ENCODE measurements at regions not wholly inside any gene's neighbourhood (a gene's known extent, or its start where the extent isn't known, plus 50 kb on each side); places are given as distances from the start of the nearest gene placed in this dataset.

GRCh38 chr2:167776359-167776758, 471.0 kb downstream of the STK39 start:
- TF ChIP-seq CTCF (IDR thresholded peaks at IDR 0.05): no peak
- intact Hi-C loops (cut with micrococcal nuclease): no loop called here
- Mint-ChIP-seq H3K27me3 (ENCODE audit: low read depth in 2 of 2) (peaks cover 0 to 24% of the 10 kb centered on the region in 2 donors), H3K27ac (no peak overlapping the region), H3K36me3 (no peaks in the 10 kb centered on the region), H3K4me1 (no peaks in the 10 kb centered on the region), H3K9me3 (no peaks in the 10 kb centered on the region), H3K4me3 (no peak overlapping the region)
- no peak overlapping the region for H3K4me3 ChIP-seq (ENCODE audit: low read length)
- H3K4me1 ChIP-seq (ENCODE audit: control insufficient read depth, insufficient read depth, low read length): no peaks in the 10 kb centered on the region
- H3K36me3 ChIP-seq (ENCODE audit: control insufficient read depth, insufficient read depth, low read length): no peaks in the 10 kb centered on the region
- ATAC-seq (no peak), DNase-seq (no peak)
- no peak overlapping the region for H3K27ac ChIP-seq (ENCODE audit: low read length)
- H3K9me3 ChIP-seq (ENCODE audit: control insufficient read depth, insufficient read depth, low read length): no peaks in the 10 kb centered on the region
- WGBS (ENCODE audit: insufficient coverage): 88% methylated on average over 10 of the region's 10 CpGs
- no peaks in the 10 kb centered on the region for H3K27me3 ChIP-seq (ENCODE audit: control insufficient read depth, insufficient read depth, low read length)

DNA sequence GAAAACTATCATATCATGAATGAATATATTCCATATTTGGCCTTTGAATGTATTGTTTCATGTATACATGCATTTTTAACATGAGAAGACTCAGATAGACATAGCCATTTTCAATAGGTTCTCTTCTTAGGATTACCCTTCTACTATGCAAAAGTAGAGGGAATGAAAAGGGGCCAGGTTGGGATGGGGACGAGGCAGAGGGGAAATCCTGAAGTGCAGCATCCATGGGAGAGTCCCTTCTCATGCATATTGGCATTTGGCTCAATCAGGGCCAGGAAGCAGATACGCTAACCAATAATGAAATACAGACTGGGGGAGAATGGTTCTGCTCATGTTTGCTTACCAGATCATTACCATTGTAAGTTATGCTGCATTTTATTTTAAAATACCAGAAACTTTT, 475.8 kb downstream of the STK39 start:
- TF ChIP-seq CTCF (IDR thresholded peaks at IDR 0.05): no peak
- no peaks in the 10 kb centered on the region for H3K4me1 ChIP-seq (ENCODE audit: control insufficient read depth, insufficient read depth, low read length)
- peaks cover 0 to 6% of the 10 kb centered on the region in 2 donors for H3K27me3 Mint-ChIP-seq (ENCODE audit: low read depth in 2 of 2)
- no peak overlapping the region for H3K27ac ChIP-seq (ENCODE audit: low read length)
- WGBS (ENCODE audit: insufficient coverage): 86% methylated on average over 2 of the region's 2 CpGs
- no peak for ATAC-seq
- H3K4me1 Mint-ChIP-seq: no peaks in the 10 kb centered on the region
- no peak overlapping the region for H3K27ac Mint-ChIP-seq
- no peaks in the 10 kb centered on the region for H3K36me3 Mint-ChIP-seq
- H3K4me3 Mint-ChIP-seq: no peak overlapping the region
- H3K36me3 ChIP-seq (ENCODE audit: control insufficient read depth, insufficient read depth, low read length): no peaks in the 10 kb centered on the region
- no peak for DNase-seq
- no peaks in the 10 kb centered on the region for H3K27me3 ChIP-seq (ENCODE audit: control insufficient read depth, insufficient read depth, low read length)
- H3K9me3 Mint-ChIP-seq: no peaks in the 10 kb centered on the region
- intact Hi-C loops (cut with micrococcal nuclease): no loop called here
- H3K9me3 ChIP-seq (ENCODE audit: control insufficient read depth, insufficient read depth, low read length): no peaks in the 10 kb centered on the region
- no peak overlapping the region for H3K4me3 ChIP-seq (ENCODE audit: low read length)

- no peak for TF ChIP-seq CTCF (IDR thresholded peaks at IDR 0.05)
- no peak for ATAC-seq
- Mint-ChIP-seq H3K36me3 (no peaks in the 10 kb centered on the region), H3K27ac (no peak overlapping the region), H3K27me3 (ENCODE audit: low read depth in 2 of 2) (peaks cover 0 to 6% of the 10 kb centered on the region in 2 donors), H3K9me3 (no peaks in the 10 kb centered on the region), H3K4me3 (no peak overlapping the region), H3K4me1 (no peaks in the 10 kb centered on the region)
- H3K27me3 ChIP-seq (ENCODE audit: control insufficient read depth, insufficient read depth, low read length): no peaks in the 10 kb centered on the region
- intact Hi-C loops (cut with micrococcal nuclease): no loop called here
- no peak overlapping the region for H3K4me3 ChIP-seq (ENCODE audit: low read length)
- DNase-seq: no peak
- no CpG with 5 or more reads among the region's 1 CpG for WGBS (ENCODE audit: insufficient coverage)
- no peak overlapping the region for H3K27ac ChIP-seq (ENCODE audit: low read length)
- H3K36me3 ChIP-seq (ENCODE audit: control insufficient read depth, insufficient read depth, low read length): no peaks in the 10 kb centered on the region
- H3K9me3 ChIP-seq (ENCODE audit: control insufficient read depth, insufficient read depth, low read length): no peaks in the 10 kb centered on the region
- no peaks in the 10 kb centered on the region for H3K4me1 ChIP-seq (ENCODE audit: control insufficient read depth, insufficient read depth, low read length)
Observed at GRCh38 chr2:167769020-167769419, 478.4 kb downstream of the STK39 start.

DNA sequence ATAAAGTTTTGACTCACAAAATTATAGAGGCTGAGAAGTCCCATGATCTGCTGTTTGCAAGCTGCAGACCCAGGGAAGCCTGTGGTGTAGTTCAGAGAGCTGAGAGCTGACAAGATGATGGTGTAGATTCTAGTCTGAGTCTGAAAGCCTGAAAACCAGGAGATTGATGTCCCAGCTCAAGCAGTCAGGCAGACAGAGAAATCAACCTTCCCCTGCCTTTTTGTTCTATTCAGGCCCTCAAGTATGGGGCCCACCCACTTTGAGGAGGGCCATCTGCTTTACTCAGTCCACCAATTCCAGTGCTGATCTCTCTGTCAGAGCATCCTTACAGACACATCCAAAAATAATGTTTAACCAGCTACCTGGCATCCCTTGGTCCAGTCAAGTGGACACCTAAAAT, 479.6 kb downstream of the STK39 start:
- intact Hi-C loops (cut with micrococcal nuclease): no loop called here
- no peaks in the 10 kb centered on the region for H3K36me3 Mint-ChIP-seq
- no peak overlapping the region for H3K4me3 Mint-ChIP-seq
- H3K9me3 Mint-ChIP-seq: no peaks in the 10 kb centered on the region
- peaks cover 0 to 6% of the 10 kb centered on the region in 2 donors for H3K27me3 Mint-ChIP-seq (ENCODE audit: low read depth in 2 of 2)
- Histone ChIP-seq H3K36me3 (ENCODE audit: control insufficient read depth, insufficient read depth, low read length) (no peaks in the 10 kb centered on the region), H3K9me3 (ENCODE audit: control insufficient read depth, insufficient read depth, low read length) (no peaks in the 10 kb centered on the region), H3K27ac (ENCODE audit: low read length) (no peak overlapping the region), H3K4me3 (ENCODE audit: low read length) (no peak overlapping the region), H3K4me1 (ENCODE audit: control insufficient read depth, insufficient read depth, low read length) (no peaks in the 10 kb centered on the region), H3K27me3 (ENCODE audit: control insufficient read depth, insufficient read depth, low read length) (no peaks in the 10 kb centered on the region)
- TF ChIP-seq CTCF (IDR thresholded peaks at IDR 0.05): no peak
- DNase-seq (no peak), ATAC-seq (no peak)
- H3K4me1 Mint-ChIP-seq: no peaks in the 10 kb centered on the region
- H3K27ac Mint-ChIP-seq: no peak overlapping the region
